ENCODE measurements at regions not wholly inside any gene's neighbourhood (a gene's known extent, or its start where the extent isn't known, plus 50 kb on each side); places are given as distances from the start of the nearest gene placed in this dataset.

GRCh38 chr15:59948924-59949613 is 55.0 kb upstream of the FOXB1 start:
- H3K27me3 ChIP-seq (ENCODE audit: control insufficient read depth, low read length), result 0 out of 2 replicates have a peak, but pooled peaks cover 5% of the 10 kb centered on the region
- no peaks in the 10 kb centered on the region for H3K36me3 ChIP-seq (ENCODE audit: control insufficient read depth, low read length)
- H3K4me1 ChIP-seq (ENCODE audit: control insufficient read depth, low read length), result no peaks in the 10 kb centered on the region
- H4K20me1 ChIP-seq (ENCODE audit: control insufficient read depth, insufficient read depth, low read depth, low read length), result no peaks in the 10 kb centered on the region
- no peaks in the 10 kb centered on the region for H3F3A ChIP-seq (ENCODE audit: control insufficient read depth, insufficient read depth)
- no peaks in the 10 kb centered on the region for H3K9me2 ChIP-seq (replicated peaks; ENCODE audit: control insufficient read depth, low read length)
- TF ChIP-seq EZH2phosphoT487 (IDR thresholded peaks at IDR 0.05; ENCODE audit: borderline replicate concordance, low read length) (no peak), CTCF (IDR thresholded peaks at IDR 0.05; ENCODE audit: low read depth, low read length, poor library complexity, severe bottlenecking) (no peak)
- H3K4me2 ChIP-seq (ENCODE audit: low read length), result no peak overlapping the region
- H3K27ac ChIP-seq (ENCODE audit: low read depth, low read length), result no peak overlapping the region
- no peaks in the 10 kb centered on the region for H3K79me2 ChIP-seq (ENCODE audit: control insufficient read depth, low read length)
- no peak overlapping the region for H3K4me3 ChIP-seq (ENCODE audit: low read length)
- no peaks in the 10 kb centered on the region for H3K9me3 ChIP-seq (ENCODE audit: control insufficient read depth, insufficient read depth, low read length)

GRCh38 chr15:59946084-59946483 is 58.0 kb upstream of the FOXB1 start:
- no peaks in the 10 kb centered on the region for H3K9me2 ChIP-seq (replicated peaks; ENCODE audit: control insufficient read depth, low read length)
- H3K79me2 ChIP-seq (ENCODE audit: control insufficient read depth, low read length), result no peaks in the 10 kb centered on the region
- H3K4me2 ChIP-seq (ENCODE audit: low read length), result no peak overlapping the region
- H3F3A ChIP-seq (ENCODE audit: control insufficient read depth, insufficient read depth), result no peaks in the 10 kb centered on the region
- no peaks in the 10 kb centered on the region for H3K9me3 ChIP-seq (ENCODE audit: control insufficient read depth, insufficient read depth, low read length)
- TF ChIP-seq CTCF (IDR thresholded peaks at IDR 0.05; ENCODE audit: low read depth, low read length, poor library complexity, severe bottlenecking), result no peak
- TF ChIP-seq EZH2phosphoT487 (IDR thresholded peaks at IDR 0.05; ENCODE audit: borderline replicate concordance, low read length), result no peak
- H3K36me3 ChIP-seq (ENCODE audit: control insufficient read depth, low read length), result no peaks in the 10 kb centered on the region
- no peak overlapping the region for H3K27ac ChIP-seq (ENCODE audit: low read depth, low read length)
- H4K20me1 ChIP-seq (ENCODE audit: control insufficient read depth, insufficient read depth, low read depth, low read length), result no peaks in the 10 kb centered on the region
- H3K4me3 ChIP-seq (ENCODE audit: low read length), result no peak overlapping the region
- no peaks in the 10 kb centered on the region for H3K4me1 ChIP-seq (ENCODE audit: control insufficient read depth, low read length)
- H3K27me3 ChIP-seq (ENCODE audit: control insufficient read depth, low read length), result peaks cover 17% of the 10 kb centered on the region; the same call in 1 of the 2 replicates

GRCh38 chr15:59945036-59945435 is 59.1 kb upstream of the FOXB1 start:
- Histone ChIP-seq H3K79me2 (ENCODE audit: control insufficient read depth, low read length) (no peaks in the 10 kb centered on the region), H3K4me3 (ENCODE audit: low read length) (no peak overlapping the region), H3K36me3 (ENCODE audit: control insufficient read depth, low read length) (no peaks in the 10 kb centered on the region), H3K9me3 (ENCODE audit: control insufficient read depth, insufficient read depth, low read length) (no peaks in the 10 kb centered on the region), H4K20me1 (ENCODE audit: control insufficient read depth, insufficient read depth, low read depth, low read length) (no peaks in the 10 kb centered on the region), H3K4me2 (ENCODE audit: low read length) (no peak overlapping the region), H3K27ac (ENCODE audit: low read depth, low read length) (no peak overlapping the region), H3F3A (ENCODE audit: control insufficient read depth, insufficient read depth) (no peaks in the 10 kb centered on the region), H3K4me1 (ENCODE audit: control insufficient read depth, low read length) (no peaks in the 10 kb centered on the region), H3K27me3 (ENCODE audit: control insufficient read depth, low read length) (peaks cover 17% of the 10 kb centered on the region; the same call in 1 of the 2 replicates), H3K9me2 (replicated peaks; ENCODE audit: control insufficient read depth, low read length) (no peaks in the 10 kb centered on the region)
- no peak for TF ChIP-seq EZH2phosphoT487 (IDR thresholded peaks at IDR 0.05; ENCODE audit: borderline replicate concordance, low read length)
- TF ChIP-seq CTCF (IDR thresholded peaks at IDR 0.05; ENCODE audit: low read depth, low read length, poor library complexity, severe bottlenecking), result no peak

All from DOHH2 (cell line).